ENCODE measurements at regions not wholly inside any gene's neighbourhood (a gene's known extent, or its start where the extent isn't known, plus 50 kb on each side); places are given as distances from the start of the nearest gene placed in this dataset.

GRCh38 chr12:65598688-65599087 lies 225.6 kb upstream of the HMGA2 start:
- DNase-seq (ENCODE audit: low read depth in 1 of 2, low spot score in 1 of 2): no peak
- H3K27me3 ChIP-seq (ENCODE audit: insufficient read depth, poor library complexity, severe bottlenecking): peaks cover 7% of the 10 kb centered on the region
- no peak overlapping the region for H3K27ac ChIP-seq (replicated peaks)
- TF ChIP-seq CTCF (IDR thresholded peaks at IDR 0.05; ENCODE audit: insufficient read depth, low read length): no peak
- no peak for TF ChIP-seq GABPA (IDR thresholded peaks at IDR 0.05; ENCODE audit: low read depth)
- TF ChIP-seq POLR2AphosphoS5 (IDR thresholded peaks at IDR 0.05; ENCODE audit: low read depth): no peak
- TF ChIP-seq SPI1 (IDR thresholded peaks at IDR 0.05; ENCODE audit: borderline replicate concordance, low read depth): no peak
- TF ChIP-seq REST (IDR thresholded peaks at IDR 0.05; ENCODE audit: insufficient replicate concordance, low read depth): no peak
- H3K4me3 ChIP-seq (replicated peaks; ENCODE audit: insufficient read depth, low read length): no peak overlapping the region

GRCh38 chr12:65602253-65602609 lies 222.1 kb upstream of the HMGA2 start:
- TF ChIP-seq CTCF (IDR thresholded peaks at IDR 0.05; ENCODE audit: insufficient read depth, low read length): no peak
- no peak for TF ChIP-seq GABPA (IDR thresholded peaks at IDR 0.05; ENCODE audit: low read depth)
- TF ChIP-seq POLR2AphosphoS5 (IDR thresholded peaks at IDR 0.05; ENCODE audit: low read depth): no peak
- no peak for TF ChIP-seq REST (IDR thresholded peaks at IDR 0.05; ENCODE audit: insufficient replicate concordance, low read depth)
- no peak for TF ChIP-seq SPI1 (IDR thresholded peaks at IDR 0.05; ENCODE audit: borderline replicate concordance, low read depth)
- no peak for DNase-seq (ENCODE audit: low read depth in 1 of 2, low spot score in 1 of 2)
- Histone ChIP-seq H3K27me3 (ENCODE audit: insufficient read depth, poor library complexity, severe bottlenecking) (peaks cover 7% of the 10 kb centered on the region), H3K27ac (replicated peaks) (no peak overlapping the region), H3K4me3 (replicated peaks; ENCODE audit: insufficient read depth, low read length) (no peak overlapping the region)

GRCh38 chr12:65602610-65603295 lies 221.5 kb upstream of the HMGA2 start:
- Histone ChIP-seq H3K27ac (replicated peaks) (no peak overlapping the region), H3K4me3 (replicated peaks; ENCODE audit: insufficient read depth, low read length) (no peak overlapping the region)
- DNase-seq (ENCODE audit: low read depth in 1 of 2, low spot score in 1 of 2): peak; percentile 4 to 47

More at GRCh38 chr12:65602610-65603295, 221.5 kb upstream of the HMGA2 start:
- peaks cover 7% of the 10 kb centered on the region for H3K27me3 ChIP-seq (ENCODE audit: insufficient read depth, poor library complexity, severe bottlenecking)
- peak; percentile 60 for TF ChIP-seq CTCF (IDR thresholded peaks at IDR 0.05; ENCODE audit: insufficient read depth, low read length)
- no peak for TF ChIP-seq GABPA (IDR thresholded peaks at IDR 0.05; ENCODE audit: low read depth)
- TF ChIP-seq POLR2AphosphoS5 (IDR thresholded peaks at IDR 0.05; ENCODE audit: low read depth): no peak
- no peak for TF ChIP-seq SPI1 (IDR thresholded peaks at IDR 0.05; ENCODE audit: borderline replicate concordance, low read depth)

All from HL-60 (cell line).